Vagina (tissue), 2 donors: ENCODE measurements at regions not wholly inside any gene's neighbourhood (a gene's known extent, or its start where the extent isn't known, plus 50 kb on each side); places are given as distances from the start of the nearest gene placed in this dataset.

Source experiments
- POLR2A ChIP-seq, 2 donors: fragments of 450-650 bp; IDR thresholded peaks; one replicate each; pipeline ENCODE4 v1.6.1; 2017; ENCODE audit warnings: antibody characterized with exemption in 2 of 2, mild to moderate bottlenecking in 2 of 2, moderate library complexity in 2 of 2
- POLR2AphosphoS5 ChIP-seq, 2 donors: sonication (generic); formaldehyde crosslinking; IDR thresholded peaks; one replicate each; pipeline ENCODE4 v1.9.0; 2017; ENCODE audit warnings: antibody characterized with exemption in 2 of 2, mild to moderate bottlenecking in 2 of 2, low read depth in 1 of 2; ENCODE audit not compliant: insufficient read depth in 1 of 2
- TF ChIP-seq, protein P1 (sequence below), 3 experiments: fragments of 450-650 bp in 2 of 3; fragments of 200-600 bp in 1 of 3; sonication (generic) in 1 of 3; IDR thresholded peaks; one replicate each; pipeline ENCODE4 v1.5.1; 2017 to 2019; ENCODE audit warnings: antibody characterized with exemption in 3 of 3, mild to moderate bottlenecking in 2 of 3, moderate library complexity in 2 of 3

DNA sequence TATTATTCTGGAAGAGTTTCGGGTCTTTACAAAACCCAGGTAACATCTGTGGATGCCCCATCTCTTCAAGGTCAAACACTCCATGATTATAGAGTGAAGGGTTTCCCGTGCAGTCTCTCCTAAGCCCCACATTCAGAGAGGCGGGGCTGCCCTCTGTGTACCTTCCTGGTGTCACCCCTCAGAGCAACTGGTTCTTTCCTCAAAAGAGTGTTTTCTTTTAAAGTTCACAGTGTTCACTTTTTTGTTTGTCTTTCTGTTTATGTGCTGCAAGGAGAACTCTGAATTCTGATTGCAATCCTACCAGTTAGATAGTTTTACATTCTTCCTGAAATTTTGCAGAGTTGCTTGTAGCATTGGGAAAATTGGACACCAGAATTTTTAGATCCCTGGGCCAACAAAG lies 190.2 kb downstream of the ADAMTS15 start:
- TF ChIP-seq, protein P1, sequence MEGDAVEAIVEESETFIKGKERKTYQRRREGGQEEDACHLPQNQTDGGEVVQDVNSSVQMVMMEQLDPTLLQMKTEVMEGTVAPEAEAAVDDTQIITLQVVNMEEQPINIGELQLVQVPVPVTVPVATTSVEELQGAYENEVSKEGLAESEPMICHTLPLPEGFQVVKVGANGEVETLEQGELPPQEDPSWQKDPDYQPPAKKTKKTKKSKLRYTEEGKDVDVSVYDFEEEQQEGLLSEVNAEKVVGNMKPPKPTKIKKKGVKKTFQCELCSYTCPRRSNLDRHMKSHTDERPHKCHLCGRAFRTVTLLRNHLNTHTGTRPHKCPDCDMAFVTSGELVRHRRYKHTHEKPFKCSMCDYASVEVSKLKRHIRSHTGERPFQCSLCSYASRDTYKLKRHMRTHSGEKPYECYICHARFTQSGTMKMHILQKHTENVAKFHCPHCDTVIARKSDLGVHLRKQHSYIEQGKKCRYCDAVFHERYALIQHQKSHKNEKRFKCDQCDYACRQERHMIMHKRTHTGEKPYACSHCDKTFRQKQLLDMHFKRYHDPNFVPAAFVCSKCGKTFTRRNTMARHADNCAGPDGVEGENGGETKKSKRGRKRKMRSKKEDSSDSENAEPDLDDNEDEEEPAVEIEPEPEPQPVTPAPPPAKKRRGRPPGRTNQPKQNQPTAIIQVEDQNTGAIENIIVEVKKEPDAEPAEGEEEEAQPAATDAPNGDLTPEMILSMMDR (IDR thresholded peaks at IDR 0.05) = no peak
- TF ChIP-seq POLR2AphosphoS5 (IDR thresholded peaks at IDR 0.05; ENCODE audit: insufficient read depth in 1 of 2, low read depth in 1 of 2) (no peak), POLR2A (IDR thresholded peaks at IDR 0.05) (no peak)
